Thyroid gland (tissue), 4 donors: ENCODE measurements at regions not wholly inside any gene's neighbourhood (a gene's known extent, or its start where the extent isn't known, plus 50 kb on each side); places are given as distances from the start of the nearest gene placed in this dataset.

Experiments used
- POLR2A ChIP-seq, 2 donors: fragments of 450-650 bp; IDR thresholded peaks; one replicate each; pipeline ENCODE4 v1.6.1; 2017; ENCODE audit warnings: antibody characterized with exemption in 2 of 2, mild to moderate bottlenecking in 2 of 2, moderate library complexity in 1 of 2
- TF ChIP-seq, protein P1 (sequence below), 6 experiments: fragments of 200-600 bp in 3 of 6; fragments of 450-650 bp in 3 of 6; sonication (generic) in 3 of 6; IDR thresholded peaks; one replicate each; pipeline ENCODE4 v1.5.1; 2016 to 2019; ENCODE audit warnings: antibody characterized with exemption in 6 of 6, mild to moderate bottlenecking in 2 of 6, inconsistent platforms in 1 of 6, moderate library complexity in 1 of 6

DNA sequence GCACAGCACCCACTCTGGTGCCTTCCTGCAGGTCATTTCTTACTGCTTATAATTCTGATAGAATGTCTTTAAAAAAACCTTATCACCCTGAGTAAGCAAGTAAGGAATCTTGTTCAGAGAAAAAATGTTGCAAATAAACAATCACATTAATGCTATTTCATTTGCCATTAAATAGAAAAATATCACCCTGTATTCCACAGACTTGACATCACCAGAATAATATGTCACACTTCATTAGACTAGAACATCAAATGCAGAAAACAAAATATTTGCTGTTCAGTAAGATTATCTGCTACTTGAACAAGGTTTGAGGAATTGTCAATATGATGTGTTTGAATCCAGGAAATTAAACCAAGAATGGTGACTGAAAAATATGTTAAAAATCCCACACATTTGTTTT lies 236.6 kb upstream of the MMADHC start:
- TF ChIP-seq POLR2A (IDR thresholded peaks at IDR 0.05): no peak
- TF ChIP-seq, protein P1, sequence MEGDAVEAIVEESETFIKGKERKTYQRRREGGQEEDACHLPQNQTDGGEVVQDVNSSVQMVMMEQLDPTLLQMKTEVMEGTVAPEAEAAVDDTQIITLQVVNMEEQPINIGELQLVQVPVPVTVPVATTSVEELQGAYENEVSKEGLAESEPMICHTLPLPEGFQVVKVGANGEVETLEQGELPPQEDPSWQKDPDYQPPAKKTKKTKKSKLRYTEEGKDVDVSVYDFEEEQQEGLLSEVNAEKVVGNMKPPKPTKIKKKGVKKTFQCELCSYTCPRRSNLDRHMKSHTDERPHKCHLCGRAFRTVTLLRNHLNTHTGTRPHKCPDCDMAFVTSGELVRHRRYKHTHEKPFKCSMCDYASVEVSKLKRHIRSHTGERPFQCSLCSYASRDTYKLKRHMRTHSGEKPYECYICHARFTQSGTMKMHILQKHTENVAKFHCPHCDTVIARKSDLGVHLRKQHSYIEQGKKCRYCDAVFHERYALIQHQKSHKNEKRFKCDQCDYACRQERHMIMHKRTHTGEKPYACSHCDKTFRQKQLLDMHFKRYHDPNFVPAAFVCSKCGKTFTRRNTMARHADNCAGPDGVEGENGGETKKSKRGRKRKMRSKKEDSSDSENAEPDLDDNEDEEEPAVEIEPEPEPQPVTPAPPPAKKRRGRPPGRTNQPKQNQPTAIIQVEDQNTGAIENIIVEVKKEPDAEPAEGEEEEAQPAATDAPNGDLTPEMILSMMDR (IDR thresholded peaks at IDR 0.05): no peak
